ENCODE measurements at regions not wholly inside any gene's neighbourhood (a gene's known extent, or its start where the extent isn't known, plus 50 kb on each side); places are given as distances from the start of the nearest gene placed in this dataset.
A peak's percentile ranks its signal among the peaks of the same experiment; 100 is the strongest.

DNA sequence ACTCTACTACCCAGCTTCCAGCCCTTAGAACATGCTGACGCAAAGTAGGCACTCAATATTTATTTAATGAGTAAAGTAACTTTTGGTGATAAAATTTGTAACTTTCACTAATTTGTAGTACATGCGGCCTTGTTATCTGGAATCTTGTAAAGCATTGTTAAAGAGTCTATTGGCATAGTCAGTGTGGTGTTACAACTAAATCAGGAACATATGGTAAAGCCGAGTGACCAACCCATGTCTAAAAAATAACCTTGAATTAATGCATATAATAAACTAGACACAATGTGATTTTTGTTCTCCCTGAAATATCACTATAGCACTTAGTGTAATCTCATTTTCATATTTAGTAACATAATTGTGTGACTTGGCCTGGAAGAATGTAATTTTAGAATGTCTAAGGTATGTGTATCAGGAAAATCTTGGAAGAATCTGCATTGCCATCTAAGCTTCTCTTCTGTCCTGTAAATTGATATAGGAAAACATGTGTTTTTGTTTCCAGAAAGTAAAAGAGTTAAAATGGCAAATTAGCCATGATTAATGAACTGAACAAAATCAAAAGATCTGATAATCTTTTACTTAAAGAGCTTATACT is 256.7 kb upstream of the GNAI1 start:
- DNase-seq (ENCODE audit: low spot score), result no peak
- no peak for FAIRE-seq

DNA sequence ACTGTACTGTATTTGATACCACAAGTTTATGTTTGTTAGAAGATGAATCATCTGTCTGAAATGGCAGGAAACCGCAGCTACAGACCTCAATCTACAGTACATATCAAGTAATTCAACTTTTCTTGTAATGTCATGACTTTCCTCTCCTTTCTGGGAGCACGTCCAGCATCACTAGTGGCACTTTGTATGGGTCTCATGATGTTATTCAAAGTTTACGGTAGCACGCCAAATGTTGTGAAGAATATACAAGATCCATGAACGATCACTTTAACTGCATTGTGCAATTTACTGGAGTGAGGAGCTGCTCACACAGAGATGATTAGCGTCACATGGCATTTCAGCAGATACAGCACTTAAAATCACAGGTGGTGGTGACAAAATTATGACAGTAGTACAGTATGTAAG is 257.8 kb upstream of the GNAI1 start:
- DNase-seq (ENCODE audit: low spot score) (peak; percentile 63), FAIRE-seq (peak; percentile 94)

DNA sequence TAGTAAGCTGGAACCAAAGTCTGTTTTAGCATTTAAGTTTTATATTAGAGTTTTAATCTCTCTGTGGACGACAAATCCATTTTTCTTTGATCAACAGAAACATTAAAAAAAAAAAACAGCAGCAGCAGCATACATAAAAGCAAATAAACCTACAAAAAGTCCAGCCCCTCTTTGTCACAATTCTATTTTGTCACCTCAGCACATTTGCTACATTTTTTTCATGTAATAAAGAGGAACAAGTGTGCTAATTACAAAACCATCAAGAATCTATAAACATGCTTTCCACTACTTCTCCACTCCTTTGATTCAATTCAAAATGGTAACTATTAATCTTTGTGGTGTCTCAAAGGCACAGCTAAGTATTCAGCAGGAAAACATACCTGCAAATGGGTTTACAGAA is 259.8 kb upstream of the GNAI1 start:
- FAIRE-seq (no peak), DNase-seq (ENCODE audit: low spot score) (no peak)

DNA sequence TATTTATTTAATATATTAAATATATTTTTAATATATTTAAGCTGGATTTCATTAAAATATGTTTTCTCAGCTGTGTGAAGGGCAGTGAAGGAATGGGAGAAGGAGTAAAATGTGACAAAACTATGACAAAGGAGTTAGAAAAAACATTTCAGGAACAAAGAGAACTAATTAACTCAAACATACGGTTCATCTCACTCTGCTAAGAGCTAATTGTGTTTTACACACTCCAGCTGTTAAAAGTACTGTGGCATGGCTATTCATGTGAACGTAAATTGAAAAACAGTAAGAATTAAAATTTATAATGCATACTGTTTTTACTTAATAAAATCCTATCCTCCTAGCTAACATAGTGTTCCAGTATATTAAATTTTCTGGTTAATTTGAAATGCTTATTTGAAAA is 262.5 kb upstream of the GNAI1 start:
- DNase-seq (ENCODE audit: low spot score) (no peak), FAIRE-seq (no peak)

DNA sequence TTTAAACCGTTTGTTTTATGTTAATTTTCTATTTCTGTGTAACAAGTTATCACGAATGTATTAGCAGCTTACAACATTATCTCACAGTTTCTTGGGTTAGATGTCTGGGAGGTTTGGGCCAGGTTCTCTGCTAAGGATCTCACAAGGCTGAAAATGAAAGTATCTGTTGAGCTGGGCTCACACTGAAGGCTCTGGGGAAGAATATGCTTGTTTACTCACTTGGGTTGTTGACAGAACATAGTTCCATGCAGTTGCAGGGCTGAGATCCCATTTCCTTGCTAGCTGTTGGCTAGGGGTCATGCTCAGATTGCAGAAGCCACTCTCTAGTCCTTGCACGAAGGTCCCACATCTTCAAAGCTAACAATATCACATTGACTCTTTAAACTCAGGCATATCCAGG is 266.6 kb upstream of the GNAI1 start:
- FAIRE-seq, result no peak
- no peak for DNase-seq (ENCODE audit: low spot score)

DNA sequence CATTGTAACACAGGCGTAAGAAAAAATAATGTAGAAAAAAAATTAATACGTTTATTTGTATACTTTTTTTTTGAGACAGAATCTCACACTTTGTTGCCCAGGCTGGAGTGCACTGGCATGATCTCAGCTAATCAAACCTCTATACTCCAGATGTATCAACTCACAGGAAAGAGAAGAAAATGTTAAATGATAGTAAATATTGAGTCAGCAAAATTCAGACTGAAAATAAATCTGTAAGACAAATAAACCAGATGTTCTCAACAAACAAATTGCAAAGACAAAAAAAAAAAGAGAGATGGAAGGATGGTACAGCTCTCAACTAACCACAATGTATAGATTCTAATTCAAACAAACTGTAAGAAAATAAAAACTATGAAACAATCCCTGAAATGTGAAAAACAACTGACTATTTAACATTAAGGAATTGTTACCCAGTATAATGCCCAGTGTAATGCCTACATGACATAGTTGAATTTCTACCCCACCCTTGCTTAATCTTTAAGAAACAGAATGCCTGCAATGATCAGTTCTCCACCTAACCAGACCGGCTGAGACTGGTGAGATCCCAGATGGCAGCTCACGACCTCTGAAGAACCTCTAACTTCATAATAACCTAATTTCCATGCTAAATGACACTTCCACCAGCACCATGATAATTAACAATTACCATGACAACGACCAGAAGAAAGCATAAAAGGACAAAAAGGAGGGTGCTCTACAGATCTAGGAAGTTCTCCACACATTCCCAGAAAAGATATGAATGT is 272.0 kb upstream of the GNAI1 start:
- DNase-seq (ENCODE audit: low spot score) (no peak), FAIRE-seq (peak; percentile 17)

DNA sequence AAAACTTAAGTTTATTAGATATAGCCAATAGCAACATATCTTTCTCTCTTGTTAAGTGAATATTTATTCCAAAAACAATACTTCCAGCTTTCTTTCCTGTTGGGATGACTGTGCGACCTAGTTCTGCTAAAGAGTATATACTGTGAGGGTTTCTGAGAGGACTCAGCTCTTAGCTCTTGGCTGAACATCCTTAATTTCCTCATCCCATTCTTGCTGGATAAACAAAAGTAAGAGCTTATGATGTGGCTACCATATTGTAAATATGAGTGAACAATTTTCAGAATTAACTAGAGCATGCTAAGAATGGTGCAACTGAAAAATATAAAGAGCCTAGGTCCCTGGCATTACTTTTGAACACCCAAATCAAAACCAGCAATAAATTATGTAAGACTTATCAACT is 279.5 kb upstream of the GNAI1 start:
- FAIRE-seq, result no peak

DNA sequence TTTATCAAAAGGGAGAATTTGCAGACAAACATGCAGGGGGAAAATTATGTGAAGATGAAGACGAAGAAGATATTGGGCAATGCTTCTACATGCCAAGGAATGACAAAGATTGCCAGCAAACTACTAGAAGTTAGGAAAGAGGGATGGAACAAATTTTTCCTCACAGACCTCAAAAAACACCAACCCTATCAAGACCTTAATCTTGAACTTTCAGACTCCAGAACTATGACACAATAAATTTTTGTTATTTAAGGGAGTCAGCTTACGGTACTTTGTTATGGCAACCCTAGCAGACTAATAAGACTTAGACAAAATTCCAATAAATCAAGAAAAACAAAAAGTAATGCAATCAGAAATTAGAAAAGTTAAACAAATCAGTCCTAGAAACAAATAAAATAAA is 280.0 kb upstream of the GNAI1 start:
- DNase-seq (ENCODE audit: low spot score), result no peak
- no peak for FAIRE-seq

More for the DNA sequence above, 279.5 kb upstream of the GNAI1 start:
- no peak for DNase-seq (ENCODE audit: low spot score)

DNA sequence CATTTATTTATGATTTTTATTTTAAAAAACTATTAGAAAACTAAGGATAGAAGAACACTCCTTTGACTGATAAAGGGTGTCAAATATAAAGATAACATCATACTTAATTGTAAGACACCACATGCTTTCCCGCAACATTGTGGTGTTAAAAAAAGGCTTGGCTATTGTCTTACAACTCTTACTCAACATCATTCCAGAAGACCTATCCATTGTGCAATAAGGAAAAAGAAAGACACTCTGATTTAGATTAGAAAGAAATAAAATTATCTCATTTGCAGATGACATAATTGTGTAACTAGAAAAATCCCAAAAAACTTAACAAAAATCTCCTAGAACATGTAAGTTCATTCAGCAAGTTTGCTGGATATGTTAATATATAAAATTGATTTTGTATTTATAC is 296.7 kb upstream of the GNAI1 start:
- DNase-seq (ENCODE audit: low spot score), result no peak
- no peak for FAIRE-seq

DNA sequence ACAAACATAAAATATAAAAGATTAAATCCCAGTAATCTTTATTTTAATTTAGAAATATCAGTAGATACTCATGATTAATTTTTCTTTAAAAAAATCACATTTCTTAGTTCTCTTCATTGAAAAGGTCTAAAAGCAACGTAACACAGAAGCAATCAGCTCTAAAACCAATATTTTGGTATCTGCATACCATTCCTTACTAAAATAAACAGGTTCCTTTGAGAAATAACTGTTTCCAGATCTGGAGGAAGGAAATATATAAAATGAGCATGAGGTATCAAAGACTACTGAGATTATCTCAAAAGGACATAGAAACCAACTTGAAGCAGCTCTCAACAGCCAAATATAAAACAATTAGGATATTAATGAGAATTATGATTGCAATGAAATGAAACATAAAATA is 301.0 kb upstream of the GNAI1 start:
- DNase-seq (ENCODE audit: low spot score) (no peak), FAIRE-seq (no peak)

DNA sequence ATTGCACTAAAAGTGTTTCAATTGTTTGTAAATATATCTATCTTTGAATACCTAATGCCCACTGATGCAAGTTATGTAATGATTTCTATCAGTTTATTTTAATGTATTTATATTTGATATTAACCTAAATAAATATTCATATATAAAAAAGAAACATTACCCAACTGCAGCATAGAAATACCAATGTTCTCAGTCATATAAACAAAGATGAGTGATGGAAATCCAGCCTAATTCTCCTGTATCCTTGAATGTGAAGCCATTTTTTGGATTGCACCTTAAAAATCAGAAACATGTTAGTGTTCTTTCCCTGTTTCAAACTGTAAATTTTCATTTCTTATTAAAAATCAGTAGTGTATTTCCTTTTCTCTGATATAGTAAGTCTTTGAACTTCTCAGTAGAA is 305.8 kb upstream of the GNAI1 start:
- FAIRE-seq (no peak), DNase-seq (ENCODE audit: low spot score) (no peak)

DNA sequence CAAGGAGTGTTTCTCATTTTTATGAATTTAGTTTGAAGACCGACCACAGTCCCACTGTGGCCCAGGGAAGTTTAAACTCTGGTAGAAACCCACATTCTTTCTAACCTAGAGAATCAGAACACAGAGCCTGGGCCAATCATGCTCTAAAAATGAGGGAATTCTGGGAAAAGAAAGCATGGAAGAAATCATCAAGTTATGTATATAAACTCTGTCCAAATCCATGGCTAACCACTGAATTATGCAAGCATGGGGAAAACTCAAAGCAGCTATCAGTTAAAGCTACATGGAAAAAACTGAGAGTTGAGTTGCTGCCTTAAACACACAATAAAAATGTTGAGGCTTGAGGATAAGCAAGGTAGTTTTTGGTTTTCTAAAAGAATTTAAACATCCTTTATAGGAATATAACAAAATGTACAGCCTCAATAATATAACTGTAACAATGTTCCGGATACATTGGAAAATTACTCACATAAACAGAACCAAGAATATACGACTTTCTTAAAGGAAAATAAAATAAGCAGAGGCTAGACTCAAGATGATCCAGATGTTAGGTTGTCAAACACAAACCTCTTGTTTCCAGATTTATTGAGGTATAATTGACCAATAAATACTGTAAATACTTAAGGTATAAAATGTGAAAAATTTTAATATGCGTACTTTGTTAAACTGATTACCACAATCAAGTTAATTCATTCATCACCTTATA is 311.2 kb upstream of the GNAI1 start:
- no peak for DNase-seq (ENCODE audit: low spot score)

DNA sequence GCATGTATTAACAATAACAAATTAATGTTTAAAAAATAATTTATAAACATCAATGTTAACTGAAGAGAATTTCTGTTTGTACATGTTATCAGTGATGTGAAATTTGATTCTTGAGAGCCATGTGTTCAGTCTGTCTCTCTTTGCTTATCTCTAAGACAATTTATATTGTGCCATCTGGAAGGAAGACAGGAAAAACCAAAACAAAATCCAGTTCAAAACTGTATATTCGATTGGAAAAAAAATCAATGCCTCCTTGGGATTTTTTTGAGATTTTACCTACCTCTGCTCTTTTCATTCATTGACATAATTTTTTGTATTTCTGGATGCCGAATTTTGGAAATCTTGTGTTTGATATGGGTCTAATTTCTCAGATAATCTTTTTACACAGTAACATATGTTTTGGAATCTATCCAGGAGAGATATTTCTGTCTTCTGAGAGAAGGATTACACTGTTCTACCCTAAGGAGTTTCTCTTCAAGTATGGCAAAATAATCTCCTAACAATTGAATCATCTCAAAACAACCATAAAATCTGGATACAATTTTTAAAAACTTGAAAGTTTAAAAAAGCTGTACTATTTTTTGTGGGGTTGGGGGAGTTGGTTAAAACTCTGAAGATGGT is 311.9 kb upstream of the GNAI1 start:
- FAIRE-seq, result no peak
- no peak for DNase-seq (ENCODE audit: low spot score)

More for the DNA sequence above, 311.2 kb upstream of the GNAI1 start:
- FAIRE-seq, result no peak

DNA sequence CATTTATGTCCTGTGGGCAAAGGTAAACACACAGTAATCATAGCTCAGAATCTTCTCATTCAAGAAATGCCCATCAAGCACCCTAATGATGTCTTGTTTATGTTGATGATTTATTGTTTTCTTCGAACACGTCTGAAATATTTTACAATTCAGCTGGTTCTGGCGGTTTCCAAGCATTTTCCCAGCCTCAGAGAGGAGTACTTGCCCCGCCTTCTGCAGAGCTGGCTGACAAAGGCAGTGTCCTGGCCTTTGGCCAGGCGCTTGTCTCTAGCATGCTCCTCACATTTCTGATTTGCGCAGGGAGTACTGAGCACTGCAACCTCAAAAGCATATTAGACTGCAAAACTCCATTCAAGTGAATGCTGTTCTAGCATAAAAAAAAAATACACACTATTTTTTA is 314.2 kb upstream of the GNAI1 start:
- FAIRE-seq, result peak; percentile 44
- DNase-seq (ENCODE audit: low spot score), result peak; percentile 73

DNA sequence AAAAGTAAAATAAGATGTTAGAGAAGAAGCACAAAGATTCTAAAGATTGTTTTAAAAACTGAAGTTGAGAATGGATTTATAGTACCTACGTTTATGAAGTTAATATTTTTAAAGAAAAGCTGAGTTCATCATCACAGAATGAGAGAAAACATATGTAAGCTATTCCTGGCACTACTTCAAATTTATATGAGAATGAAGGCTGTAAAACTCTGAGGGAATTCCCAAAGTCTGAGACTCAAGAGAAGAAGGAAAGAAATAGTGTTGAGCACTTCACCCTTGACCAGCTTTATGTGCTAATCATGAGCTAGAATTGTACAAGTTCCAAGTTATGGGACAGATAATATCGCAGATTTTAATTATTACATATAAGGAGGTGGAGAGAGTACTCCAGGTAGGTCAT is 323.7 kb upstream of the GNAI1 start:
- DNase-seq (ENCODE audit: low spot score) (no peak), FAIRE-seq (no peak)

DNA sequence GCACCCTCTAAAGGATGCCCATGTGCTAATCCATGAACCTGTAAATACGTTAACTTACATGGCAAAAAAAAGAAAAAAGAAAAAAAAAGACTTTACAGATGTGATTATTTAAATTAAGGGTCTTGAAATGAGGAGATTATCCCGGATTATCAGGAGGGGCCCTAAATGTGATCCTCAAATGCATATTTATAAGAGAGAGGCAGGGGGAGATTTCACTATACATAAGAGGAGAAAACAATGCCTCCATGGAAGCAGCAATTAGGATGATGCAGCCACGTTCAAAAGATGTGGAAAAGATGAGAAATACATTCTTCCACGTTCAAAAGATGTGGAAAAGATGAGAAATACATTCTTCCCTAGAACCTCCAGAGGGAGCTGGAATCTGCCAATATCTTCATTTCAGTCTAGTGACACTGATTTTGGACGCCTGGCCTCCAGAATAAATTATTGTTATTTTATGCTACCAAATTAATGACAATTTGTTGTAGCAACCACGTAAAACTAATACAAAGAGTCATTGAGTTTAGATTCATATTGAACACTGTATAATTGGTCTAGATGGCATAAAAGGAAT is 328.4 kb upstream of the GNAI1 start:
- peak; percentile 25 for DNase-seq (ENCODE audit: low spot score)
- FAIRE-seq, result no peak

DNA sequence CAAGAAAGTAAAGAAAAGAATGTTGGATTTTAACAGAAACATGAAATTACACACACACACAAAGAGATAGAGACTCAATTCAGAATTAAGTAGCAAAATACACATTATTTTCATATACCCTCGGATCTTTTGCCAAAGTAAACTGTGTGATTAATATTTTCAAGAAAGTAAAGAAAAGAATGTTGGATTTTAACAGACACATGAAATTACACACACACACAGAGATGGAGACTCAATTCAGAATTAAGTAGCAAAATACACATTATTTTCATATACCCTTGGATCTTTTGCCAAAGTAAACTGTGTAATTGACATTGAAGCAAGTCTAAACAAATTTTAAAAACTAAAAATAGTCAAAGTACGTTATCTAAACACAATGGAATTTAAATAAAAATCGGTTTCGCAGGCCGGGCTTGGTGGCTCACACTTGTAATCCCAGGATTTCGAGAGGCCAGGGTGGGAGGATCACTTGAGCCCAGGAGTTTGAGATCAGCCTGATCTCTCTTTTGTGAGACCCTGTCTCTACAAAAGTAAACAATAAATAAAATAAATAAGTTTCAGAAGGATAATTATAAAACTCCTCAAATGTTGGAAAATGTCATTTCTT is 337.3 kb upstream of the MAGI2 start:
- no peak for FAIRE-seq

DNA sequence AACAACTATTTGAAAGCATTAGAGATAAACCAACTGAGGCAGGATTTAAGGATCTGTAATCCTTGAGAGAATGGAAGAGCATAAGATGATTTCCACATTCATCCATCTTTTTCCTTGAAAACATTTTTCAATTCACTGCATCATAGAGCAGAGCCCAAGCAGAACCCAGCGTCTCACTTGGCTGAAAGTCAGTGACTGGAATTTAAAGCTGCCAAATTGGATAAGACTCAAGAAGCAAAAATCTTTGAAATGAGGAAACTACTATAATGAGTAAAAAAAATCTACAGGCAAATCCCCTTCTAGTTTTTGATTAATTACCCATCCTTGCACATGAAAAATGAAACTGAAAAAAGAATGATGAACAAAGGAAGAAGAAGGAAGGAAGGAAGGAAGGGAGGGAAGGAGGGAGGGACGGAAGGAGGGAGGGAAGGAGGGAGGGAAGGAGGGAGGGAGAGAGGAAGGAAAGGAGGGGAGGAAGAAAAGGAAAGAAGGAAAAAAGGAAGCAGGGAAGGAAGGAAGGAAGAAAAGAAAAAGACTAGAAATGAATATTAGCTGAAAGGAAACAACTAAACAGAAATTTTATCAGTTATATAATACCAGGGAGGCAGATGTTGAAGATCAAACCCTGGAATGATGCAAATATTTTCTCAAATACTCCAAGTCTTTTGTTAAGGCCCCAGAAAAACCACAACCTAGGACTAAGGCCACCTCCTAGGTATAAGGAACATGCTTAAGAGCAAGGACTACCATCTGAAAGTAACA is 336.3 kb upstream of the MAGI2 start:
- FAIRE-seq (no peak), DNase-seq (ENCODE audit: low spot score) (no peak)

More for the DNA sequence above, 337.3 kb upstream of the MAGI2 start:
- no peak for DNase-seq (ENCODE audit: low spot score)

DNA sequence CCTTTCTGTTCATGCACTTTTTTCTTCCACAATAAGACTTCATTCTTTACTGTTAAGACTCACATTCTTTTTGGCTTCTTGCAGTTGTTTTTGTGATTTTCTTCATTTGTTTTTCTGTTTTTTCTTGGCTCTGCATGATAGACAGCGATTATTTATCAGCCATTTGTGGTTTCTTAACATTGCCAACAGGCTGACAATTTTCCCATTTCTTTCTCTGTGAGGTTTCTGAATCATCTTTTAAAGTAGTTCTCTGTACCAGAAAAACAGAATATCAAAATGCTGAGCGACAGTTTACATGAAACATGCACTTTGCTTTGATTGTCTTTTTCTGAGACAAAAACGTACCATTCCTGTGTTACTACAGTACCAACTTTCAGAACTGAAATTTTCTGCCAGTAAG is 334.2 kb upstream of the MAGI2 start:
- no peak for DNase-seq (ENCODE audit: low spot score)
- FAIRE-seq, result no peak

DNA sequence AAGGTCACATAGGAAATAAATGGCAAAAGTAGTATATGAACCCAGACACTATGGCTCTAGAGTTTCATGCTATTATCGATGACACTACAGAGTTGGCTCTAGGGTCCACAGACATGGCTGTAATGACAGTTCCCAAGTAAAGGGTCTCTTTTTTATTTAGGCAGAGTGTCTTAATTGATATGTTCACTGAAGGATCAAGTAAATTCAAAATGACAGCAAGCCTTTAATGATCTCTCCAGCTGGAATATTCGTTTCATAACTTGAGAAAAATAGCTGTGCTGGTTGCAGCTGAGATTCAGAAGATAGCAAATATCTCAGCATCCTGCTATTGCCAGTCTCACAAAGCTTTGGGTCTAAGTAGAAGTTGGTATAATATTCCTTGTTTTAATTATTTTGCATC is 333.6 kb upstream of the MAGI2 start:
- DNase-seq (ENCODE audit: low spot score), result no peak
- peak; percentile 65 for FAIRE-seq

DNA sequence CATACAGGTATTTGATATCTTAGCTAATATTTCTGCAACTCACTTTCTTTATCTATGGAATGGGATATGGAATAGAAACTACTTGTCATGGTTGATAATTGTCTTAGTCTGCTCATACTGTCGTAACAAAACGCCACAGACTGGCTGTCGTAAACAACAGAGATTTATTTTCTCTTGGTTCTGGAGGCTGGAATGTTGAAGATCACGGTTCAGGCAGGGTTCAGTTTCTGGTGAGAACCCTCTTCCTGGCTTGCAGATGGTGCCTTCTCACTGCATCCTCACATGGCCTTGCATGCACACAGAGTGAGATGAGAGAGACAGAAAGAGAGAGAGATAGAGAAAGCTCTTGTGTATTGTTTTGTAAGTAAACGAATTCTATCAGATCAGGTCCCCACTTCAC is 332.7 kb upstream of the MAGI2 start:
- FAIRE-seq, result no peak

More for the DNA sequence above, 332.7 kb upstream of the MAGI2 start:
- DNase-seq (ENCODE audit: low spot score), result no peak
